OCI-M2 (cell line): ENCODE measurements at regions not wholly inside any gene's neighbourhood (a gene's known extent, or its start where the extent isn't known, plus 50 kb on each side); places are given as distances from the start of the nearest gene placed in this dataset.
"Not testable (repeated sequence)": the region's sequence is repeated elsewhere in the genome, so short reads cannot be mapped to it uniquely, and the experiment has no call there.

Experiments
- DNase-seq: peaks from one replicate; lab custom pipeline; 2025; ENCODE audit not compliant: unreplicated experiment; lab: John Stamatoyannopoulos, UW

DNA sequence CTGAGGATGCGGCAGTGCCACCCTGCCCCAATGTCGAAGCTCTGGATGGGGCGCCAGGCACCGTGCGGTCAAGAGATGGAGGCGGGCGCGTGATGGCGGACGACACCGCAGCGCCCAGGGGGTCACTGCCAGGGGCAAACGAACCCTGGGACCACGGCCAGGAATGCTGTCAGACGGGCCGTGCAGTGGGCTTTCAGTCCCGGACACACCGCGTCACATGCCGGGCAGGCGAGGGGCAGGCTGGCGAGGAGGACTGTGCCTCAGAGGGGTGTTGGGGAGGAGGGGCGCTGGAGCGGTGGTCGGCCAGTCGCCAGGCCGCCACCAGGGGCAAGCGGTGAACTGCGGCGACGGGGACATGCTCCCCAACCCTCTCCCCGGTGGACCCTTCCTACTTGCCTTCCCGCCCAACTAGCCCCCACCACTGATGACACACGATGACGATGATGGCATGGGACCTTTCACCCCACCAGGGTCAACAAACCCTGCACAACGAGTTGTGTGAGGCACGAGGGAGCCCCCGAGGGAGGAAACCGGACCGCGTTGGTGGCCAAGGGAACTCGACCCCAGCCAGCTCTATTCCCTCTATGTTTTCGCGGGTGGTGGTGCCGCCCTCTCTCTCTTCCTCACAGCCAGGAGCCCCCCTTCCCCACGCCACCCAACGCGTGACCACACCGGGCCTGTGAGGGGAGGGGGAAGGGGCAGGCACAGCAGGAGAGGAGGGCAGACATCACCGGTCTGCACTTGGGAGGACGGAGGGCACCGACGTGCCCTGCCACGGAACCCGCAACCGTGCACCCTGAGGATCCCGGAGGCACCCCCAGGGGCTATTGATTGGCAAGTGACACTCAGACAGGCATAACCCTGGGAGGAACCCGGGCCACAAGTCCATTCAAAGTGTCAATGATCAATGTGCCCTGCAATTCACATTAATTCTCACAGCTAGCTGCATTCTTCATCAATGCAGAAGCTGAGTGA lies 1960.9 kb upstream of the DEFB115 start:
- DNase-seq = no peak

GRCh38 chr20:29297411-29298270 lies 1959.8 kb upstream of the DEFB115 start:
- no peak for DNase-seq

- DNase-seq = no peak
Observed at GRCh38 chr20:29298271-29298590, 1959.2 kb upstream of the DEFB115 start.

DNA sequence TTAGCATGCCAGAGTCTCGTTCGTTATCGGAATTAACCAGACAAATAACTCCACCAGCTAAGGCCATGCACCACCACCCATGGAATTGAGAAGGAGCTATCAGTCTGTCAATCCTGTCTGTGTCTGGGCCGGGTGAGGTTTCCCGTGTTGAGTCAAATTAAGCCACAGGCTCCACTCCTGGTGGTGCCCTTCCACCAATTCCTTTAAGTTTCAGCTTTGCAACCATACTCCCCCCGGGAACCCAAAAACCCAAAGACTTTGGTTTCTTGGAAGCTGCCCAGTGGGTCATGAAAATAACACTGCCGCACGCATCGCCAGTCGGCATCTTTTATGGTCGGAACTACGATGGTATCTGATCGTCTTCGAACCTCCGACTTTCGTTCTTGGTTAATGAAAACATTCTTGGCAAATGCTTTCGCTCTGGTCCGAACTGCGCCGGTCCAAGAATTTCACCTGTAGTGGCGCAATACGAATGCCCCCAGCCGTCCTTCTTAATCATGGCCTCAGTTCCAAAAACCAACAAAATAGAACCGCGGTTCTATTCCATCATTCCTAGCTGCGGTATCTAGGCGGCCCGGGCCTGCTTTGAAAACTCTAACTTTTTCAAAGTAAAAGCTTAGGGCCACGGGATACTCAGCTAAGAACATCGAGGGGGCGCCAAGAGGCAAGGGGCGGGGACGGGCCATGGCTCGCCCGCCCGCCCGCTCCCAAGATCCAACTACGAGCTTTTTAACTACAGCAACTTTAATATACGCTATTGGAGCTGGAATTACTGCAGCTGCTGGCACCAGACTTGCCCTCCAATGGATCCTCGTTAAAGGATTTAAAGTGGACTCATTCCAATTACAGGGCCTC lies 1958.5 kb upstream of the DEFB115 start:
- no peak for DNase-seq

DNA sequence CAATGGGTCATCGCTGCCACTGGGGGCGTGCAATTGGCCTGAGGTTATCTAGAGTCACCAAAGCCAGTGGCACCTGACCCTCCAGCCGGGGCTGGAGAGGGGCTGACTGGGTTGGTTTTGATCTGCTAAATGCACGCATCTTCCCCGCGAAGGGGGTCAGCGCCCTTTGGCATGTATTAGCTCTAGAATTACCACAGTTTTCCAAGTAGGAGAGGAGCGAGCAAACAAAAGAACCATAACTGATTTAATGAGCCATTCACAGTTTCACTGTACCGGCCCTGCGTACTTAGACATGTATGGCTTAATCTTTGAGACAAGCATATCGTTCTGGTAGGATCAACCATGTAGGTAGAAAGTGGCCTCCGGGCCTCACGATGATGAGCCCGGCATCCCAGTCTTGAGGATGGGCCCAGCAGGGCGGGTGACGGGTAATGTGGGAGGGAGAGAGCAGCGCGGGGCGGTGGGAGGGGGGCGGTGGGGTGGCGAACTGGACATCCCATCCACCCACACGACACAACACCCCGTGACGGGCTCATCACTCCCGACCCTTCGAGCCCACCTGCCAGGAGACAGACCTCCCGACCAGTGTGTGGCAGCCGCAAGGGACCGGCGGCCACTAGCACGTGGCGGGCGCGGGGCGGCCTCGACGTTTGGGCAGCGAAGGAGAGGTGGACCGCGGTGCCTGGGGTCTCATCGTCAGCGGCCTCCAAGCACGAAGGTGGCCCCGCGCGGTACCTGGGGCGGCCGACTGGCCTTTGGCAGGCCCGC lies 1957.5 kb upstream of the DEFB115 start:
- DNase-seq = no peak

- DNase-seq = no peak
Observed at GRCh38 chr20:29300579-29301551, 1956.6 kb upstream of the DEFB115 start.

GRCh38 chr20:29301624-29302259 lies 1955.7 kb upstream of the DEFB115 start:
- no peak for DNase-seq

GRCh38 chr20:29302979-29303644 lies 1954.4 kb upstream of the DEFB115 start:
- DNase-seq = no peak

DNA sequence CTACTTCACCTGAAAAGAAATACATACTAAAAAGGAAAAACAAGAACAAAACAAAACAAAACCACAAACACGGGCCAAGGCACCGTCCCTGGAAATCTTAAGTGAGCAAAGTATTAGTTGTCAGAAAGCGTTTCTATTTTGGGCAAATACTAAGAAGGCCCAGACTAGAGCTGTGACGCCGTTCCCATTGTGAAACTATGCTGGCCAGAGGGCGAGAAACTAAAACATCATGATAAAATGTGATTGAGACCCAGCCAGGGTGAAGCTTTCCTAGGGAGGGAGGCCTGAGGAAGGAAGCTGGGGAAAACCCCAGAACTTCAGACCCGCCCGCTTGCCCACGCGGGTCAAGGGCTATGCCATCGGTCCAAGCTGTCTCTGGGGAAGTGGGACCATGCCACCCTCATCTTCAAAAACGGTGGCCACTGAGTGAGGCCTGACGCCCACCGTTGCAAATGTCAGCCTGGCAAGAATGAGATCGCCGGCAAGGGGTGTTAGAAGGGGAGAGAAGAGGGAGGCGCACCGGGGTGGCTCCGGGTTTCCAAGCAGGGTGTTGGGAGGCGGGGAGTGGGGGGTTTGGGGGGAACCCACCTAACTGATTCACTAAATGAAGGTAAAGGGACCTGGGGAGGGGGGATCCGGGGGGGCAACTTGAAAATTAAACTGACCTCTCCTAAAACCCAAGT lies 1950.9 kb upstream of the DEFB115 start:
- DNase-seq = no peak

DNA sequence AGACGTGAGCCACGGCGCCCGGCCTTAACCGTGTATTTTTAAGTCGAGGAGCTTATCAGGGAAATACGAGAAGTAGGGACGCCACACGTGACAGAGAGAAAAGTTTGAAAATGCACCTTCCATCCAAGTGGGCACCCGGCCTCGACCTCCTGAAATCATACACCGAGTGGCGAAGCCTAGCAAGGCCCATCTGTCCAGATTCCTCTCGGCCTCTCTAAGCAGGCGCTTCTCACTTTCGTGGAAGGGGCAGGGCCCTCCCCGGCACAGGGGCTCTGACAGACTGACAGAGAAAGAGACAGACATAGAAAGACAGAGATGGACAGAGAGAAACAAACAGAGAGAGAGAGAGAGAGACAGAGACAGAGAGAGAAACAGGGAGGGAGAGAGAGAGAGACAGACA lies 1950.0 kb upstream of the DEFB115 start:
- DNase-seq = not testable (repeated sequence)

DNA sequence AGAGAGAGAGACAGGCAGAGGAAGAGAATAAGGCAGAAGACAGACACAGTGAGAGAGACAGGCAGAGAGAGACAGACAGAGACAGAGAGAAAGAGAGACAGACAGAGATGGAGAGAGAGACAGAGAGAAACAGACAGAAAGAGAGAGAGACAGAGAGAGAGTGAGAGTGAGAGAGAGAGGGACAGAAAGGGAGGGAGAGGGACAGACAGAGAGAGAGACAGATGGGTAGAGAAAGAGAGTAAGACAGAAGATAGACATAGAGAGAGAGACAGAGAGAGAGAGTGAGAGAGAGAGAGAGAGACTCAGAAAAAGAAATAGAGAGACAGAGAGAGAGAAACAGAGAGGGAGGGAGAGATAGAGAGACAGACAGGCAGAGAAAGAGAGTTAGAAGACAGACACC lies 1948.5 kb upstream of the DEFB115 start:
- DNase-seq = not testable (repeated sequence)

GRCh38 chr20:29309481-29309880 lies 1948.0 kb upstream of the DEFB115 start:
- DNase-seq = not testable (repeated sequence)

GRCh38 chr20:29311046-29311445 lies 1946.4 kb upstream of the DEFB115 start:
- not testable (repeated sequence) for DNase-seq

- DNase-seq = not testable (repeated sequence)
Observed at GRCh38 chr20:29312679-29313078, 1944.8 kb upstream of the DEFB115 start.

DNA sequence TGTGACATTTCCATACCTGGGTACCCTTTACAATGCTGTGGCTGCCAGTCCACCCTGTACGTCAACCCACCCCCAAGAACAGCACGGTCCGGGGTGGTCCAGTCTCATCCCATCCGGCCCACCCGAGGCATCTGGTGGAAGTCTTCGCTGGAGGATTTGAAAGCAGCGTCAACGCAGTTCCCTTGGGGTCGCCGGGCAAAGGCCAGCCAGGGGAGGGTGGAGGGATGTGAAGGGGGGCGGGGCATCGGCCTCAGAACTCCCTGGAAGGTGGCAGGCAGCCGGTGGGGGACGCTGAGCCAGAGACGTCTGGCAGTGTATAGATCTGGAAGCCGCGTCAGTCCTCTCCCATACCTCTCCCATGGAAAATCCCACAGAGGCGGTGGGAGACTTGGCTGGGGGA lies 1944.0 kb upstream of the DEFB115 start:
- DNase-seq = no peak

DNA sequence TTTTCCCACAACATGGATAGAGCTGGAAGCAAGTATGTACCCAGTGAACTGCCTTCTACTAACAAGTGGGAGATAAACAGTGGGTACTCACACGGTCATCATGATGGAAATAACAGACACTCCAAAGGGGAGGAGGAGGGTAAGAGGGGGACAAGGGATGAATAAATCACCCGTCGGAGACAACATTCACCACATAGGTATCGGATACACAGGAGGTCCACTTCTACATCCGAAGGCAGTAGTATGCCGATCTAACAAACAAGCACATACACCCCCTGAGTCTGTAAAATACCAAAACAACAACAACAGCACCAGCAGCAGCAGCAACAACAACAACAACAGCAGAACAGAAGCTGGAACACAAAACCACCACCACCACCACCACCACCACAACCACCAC lies 1943.2 kb upstream of the DEFB115 start:
- no peak for DNase-seq

GRCh38 chr20:29318871-29319461 lies 1938.5 kb upstream of the DEFB115 start:
- DNase-seq = no peak
